A673 (cell line): ENCODE measurements at regions not wholly inside any gene's neighbourhood (a gene's known extent, or its start where the extent isn't known, plus 50 kb on each side); places are given as distances from the start of the nearest gene placed in this dataset.

Experiments
- BruUV-seq: library from RNA; stranded (reverse); fragments of 400-500 nt; replicated peaks from 2 replicates; lab custom pipeline; 2021; lab: Mats Ljungman, UMichigan
- CTCF ChIA-PET: fragments of 300-600 bp; sonication (Branson Sonifier 250); formaldehyde crosslinking; loops from one replicate; lab custom pipeline; 2022; ENCODE audit warnings: antibody characterized with exemption; lab: Charles Lee
- POLR2A ChIA-PET: fragments of 300-600 bp; sonication (Branson Sonifier 250); formaldehyde crosslinking; loops from one replicate; lab custom pipeline; 2022; ENCODE audit warnings: antibody characterized with exemption; ENCODE audit not compliant: low non-redundant PET; lab: Charles Lee
- DNase-seq: peaks from one replicate; pipeline ENCODE4 v3.0.0-alpha.2; 2015; ENCODE audit warnings: low spot score
- H3K27ac ChIP-seq: fragments of 200-600 bp; sonication (generic); 2 replicates; pipeline ENCODE4 v1.5.1; 2016; ENCODE audit warnings: mixed run types, low read depth, mild to moderate bottlenecking, mixed read lengths, antibody characterized with exemption, low read length; ENCODE audit not compliant: poor library complexity, severe bottlenecking
- H3K27me3 ChIP-seq: fragments of 200-600 bp; sonication (generic); replicated peaks from 2 replicates; pipeline ENCODE4 v1.6.1; 2017; ENCODE audit warnings: mixed run types, low read depth, mild to moderate bottlenecking, mixed read lengths, antibody characterized with exemption, low read length; ENCODE audit not compliant: insufficient read depth, poor library complexity
- H3K36me3 ChIP-seq: fragments of 200-600 bp; sonication (generic); 2 replicates; pipeline ENCODE4 v1.6.1; 2016; ENCODE audit warnings: mixed run types, mild to moderate bottlenecking, mixed read lengths, antibody characterized with exemption, low read length; ENCODE audit not compliant: insufficient read depth, poor library complexity, severe bottlenecking
- H3K4me1 ChIP-seq: fragments of 200-600 bp; sonication (generic); 2 replicates; pipeline ENCODE4 v1.6.1; 2017; ENCODE audit warnings: mixed run types, mild to moderate bottlenecking, mixed read lengths, antibody characterized with exemption, low read length; ENCODE audit not compliant: insufficient read depth, poor library complexity, severe bottlenecking
- H3K4me3 ChIP-seq: fragments of 200-600 bp; sonication (generic); 2 replicates; pipeline ENCODE4 v1.5.1; 2016; ENCODE audit warnings: low read depth, mixed run types, mild to moderate bottlenecking, mixed read lengths, low read length; ENCODE audit not compliant: poor library complexity, severe bottlenecking
- H3K9me3 ChIP-seq: fragments of 200-600 bp; sonication (generic); 2 replicates; pipeline ENCODE4 v1.6.1; 2016; ENCODE audit warnings: mixed run types, low read depth, mild to moderate bottlenecking, mixed read lengths, antibody characterized with exemption, low read length; ENCODE audit not compliant: poor library complexity, severe bottlenecking
- CTCF ChIP-seq: fragments of 300-800, 200-600 bp; sonication (generic); conservative IDR thresholded peaks from 2 replicates; pipeline ENCODE4 v1.5.1; 2017; ENCODE audit warnings: low read depth, mild to moderate bottlenecking, antibody characterized with exemption, low read length, moderate library complexity, mixed read lengths
- EZH2 ChIP-seq: fragments of 200-600 bp; sonication (generic); IDR thresholded peaks from 2 replicates; pipeline ENCODE4 v1.6.1; 2017; ENCODE audit warnings: borderline replicate concordance, low read depth, mild to moderate bottlenecking, mixed read lengths, antibody characterized with exemption, low read length; ENCODE audit not compliant: poor library complexity, severe bottlenecking
- intact Hi-C: fragments of 100-400 bp; cut with micrococcal nuclease; formaldehyde crosslinking; loops from one replicate; pipeline ENCODE4 v1.10.0; 2022; ENCODE audit not compliant: unreplicated experiment

GRCh38 chr2:57893347-57893746, 153.3 kb upstream of the VRK2 start:
- H3K9me3 ChIP-seq = no peaks in the 10 kb centered on the region
- no TSS peak for BruUV-seq
- no peak overlapping the region for H3K4me3 ChIP-seq
- TF ChIP-seq CTCF = no peak
- ChIA-PET POLR2A (no interaction called here), CTCF (no interaction called here)
- no peaks in the 10 kb centered on the region for H3K36me3 ChIP-seq
- H3K4me1 ChIP-seq = no peaks in the 10 kb centered on the region
- no peak for DNase-seq
- intact Hi-C loops = no loop called here
- H3K27me3 ChIP-seq = no peaks in the 10 kb centered on the region
- H3K27ac ChIP-seq = no peak overlapping the region

- CTCF ChIA-PET = no interaction called here
- BruUV-seq = no TSS peak
- no peaks in the 10 kb centered on the region for H3K27me3 ChIP-seq
- no peak overlapping the region for H3K4me3 ChIP-seq
- DNase-seq = no peak
- no peaks in the 10 kb centered on the region for H3K36me3 ChIP-seq
- H3K9me3 ChIP-seq = no peaks in the 10 kb centered on the region
- no peak overlapping the region for H3K27ac ChIP-seq
- H3K4me1 ChIP-seq = no peaks in the 10 kb centered on the region
- TF ChIP-seq EZH2 (no peak), CTCF (no peak)
- POLR2A ChIA-PET = no interaction called here
- intact Hi-C loops = no loop called here
Measured at GRCh38 chr2:57893786-57894185, 152.8 kb upstream of the VRK2 start.

- BruUV-seq = no TSS peak
- POLR2A ChIA-PET = no interaction called here
- Histone ChIP-seq H3K9me3 (no peaks in the 10 kb centered on the region), H3K36me3 (no peaks in the 10 kb centered on the region), H3K27me3 (no peaks in the 10 kb centered on the region), H3K27ac (no peak overlapping the region), H3K4me3 (no peak overlapping the region), H3K4me1 (no peaks in the 10 kb centered on the region)
- CTCF ChIA-PET = no interaction called here
- intact Hi-C loops = no loop called here
- no peak for DNase-seq
- TF ChIP-seq CTCF (no peak), EZH2 (no peak)
Measured at GRCh38 chr2:57894381-57894780, 152.2 kb upstream of the VRK2 start.

GRCh38 chr2:57897920-57898319, 148.7 kb upstream of the VRK2 start:
- POLR2A ChIA-PET = no interaction called here

More at GRCh38 chr2:57897920-57898319, 148.7 kb upstream of the VRK2 start:
- H3K36me3 ChIP-seq = no peaks in the 10 kb centered on the region
- no peaks in the 10 kb centered on the region for H3K27me3 ChIP-seq
- intact Hi-C loops = no loop called here
- no peak for DNase-seq
- no peaks in the 10 kb centered on the region for H3K9me3 ChIP-seq
- H3K4me3 ChIP-seq = no peak overlapping the region
- BruUV-seq = no TSS peak
- TF ChIP-seq EZH2 (no peak), CTCF (no peak)
- CTCF ChIA-PET = no interaction called here
- H3K27ac ChIP-seq = no peak overlapping the region
- H3K4me1 ChIP-seq = no peaks in the 10 kb centered on the region
